HG03097 (cell line): ENCODE measurements at regions not wholly inside any gene's neighbourhood (a gene's known extent, or its start where the extent isn't known, plus 50 kb on each side); places are given as distances from the start of the nearest gene placed in this dataset.
"Not testable (repeated sequence)": the region's sequence is repeated elsewhere in the genome, so short reads cannot be mapped to it uniquely, and the experiment has no call there.

Source experiments
- ATAC-seq: cut with Tn5 transposase; IDR thresholded peaks from one replicate; pipeline ENCODE4 v1.9.1; 2021; ENCODE audit not compliant: unreplicated experiment, low FRiP score

- ATAC-seq: no peak
Observed at GRCh38 chrX:9258421-9259104, 206.3 kb upstream of the TBL1X start.

GRCh38 chrX:9260603-9261002, 204.3 kb upstream of the TBL1X start:
- no peak for ATAC-seq

- ATAC-seq: no peak
Observed at GRCh38 chrX:9267415-9267814, 197.4 kb upstream of the TBL1X start.

- ATAC-seq: no peak
Observed at GRCh38 chrX:9269134-9269533, 195.7 kb upstream of the TBL1X start.

- ATAC-seq: no peak
Observed at GRCh38 chrX:9271789-9272525, 192.9 kb upstream of the TBL1X start.

GRCh38 chrX:9273744-9274143, 191.1 kb upstream of the TBL1X start:
- ATAC-seq: no peak

GRCh38 chrX:9278475-9279233, 186.2 kb upstream of the TBL1X start:
- ATAC-seq: no peak

- no peak for ATAC-seq
Observed at GRCh38 chrX:9279234-9279544, 185.7 kb upstream of the TBL1X start.

GRCh38 chrX:9280831-9281230, 184.0 kb upstream of the TBL1X start:
- no peak for ATAC-seq

GRCh38 chrX:9282325-9282724, 182.5 kb upstream of the TBL1X start:
- no peak for ATAC-seq

GRCh38 chrX:9285342-9285771, 179.5 kb upstream of the TBL1X start:
- ATAC-seq: no peak

GRCh38 chrX:9286234-9286633, 178.6 kb upstream of the TBL1X start:
- ATAC-seq: no peak

- no peak for ATAC-seq
Observed at GRCh38 chrX:9291629-9292028, 173.2 kb upstream of the TBL1X start.

GRCh38 chrX:9293051-9293496, 171.8 kb upstream of the TBL1X start:
- ATAC-seq: no peak

- no peak for ATAC-seq
Observed at GRCh38 chrX:9293903-9294302, 171.0 kb upstream of the TBL1X start.

- no peak for ATAC-seq
Observed at GRCh38 chrX:9295551-9295950, 169.3 kb upstream of the TBL1X start.

- no peak for ATAC-seq
Observed at GRCh38 chrX:9298221-9298620, 166.6 kb upstream of the TBL1X start.

- ATAC-seq: not testable (repeated sequence)
Observed at GRCh38 chrX:9299681-9300080, 165.2 kb upstream of the TBL1X start.

- ATAC-seq: no peak
Observed at GRCh38 chrX:9301836-9302235, 163.0 kb upstream of the TBL1X start.

- ATAC-seq: no peak
Observed at GRCh38 chrX:9302381-9302780, 162.5 kb upstream of the TBL1X start.

GRCh38 chrX:9308426-9308825, 156.4 kb upstream of the TBL1X start:
- no peak for ATAC-seq

GRCh38 chrX:9310616-9311015, 154.2 kb upstream of the TBL1X start:
- ATAC-seq: no peak
